COLO668 (cell line): ENCODE measurements at regions not wholly inside any gene's neighbourhood (a gene's known extent, or its start where the extent isn't known, plus 50 kb on each side); places are given as distances from the start of the nearest gene placed in this dataset.
"Not testable (repeated sequence)": the region's sequence is repeated elsewhere in the genome, so short reads cannot be mapped to it uniquely, and the experiment has no call there.

Experiments used
- DNase-seq: peaks from one replicate; lab custom pipeline; 2025; ENCODE audit not compliant: unreplicated experiment; lab: John Stamatoyannopoulos, UW

DNA sequence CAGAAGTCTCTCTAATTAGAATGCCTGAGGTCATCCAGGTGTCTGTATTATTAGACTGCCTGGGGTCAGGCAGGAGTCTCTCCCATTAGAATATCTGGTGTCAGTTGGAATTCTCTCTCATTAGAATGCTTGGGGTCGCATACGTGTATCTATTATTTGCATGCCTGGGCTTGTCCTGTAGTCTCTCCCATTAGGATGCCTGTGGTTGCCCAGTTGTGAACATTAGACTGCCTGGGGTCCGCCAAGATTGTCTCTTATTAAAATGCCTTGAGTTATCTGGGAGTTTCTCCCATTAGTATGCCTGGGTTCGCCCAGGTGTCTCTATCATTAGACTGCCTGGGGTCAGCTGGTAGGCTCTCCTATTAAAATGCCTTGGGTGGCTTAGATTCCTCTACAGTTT is 1494.7 kb downstream of the UQCRFS1 start:
- no peak for DNase-seq

DNA sequence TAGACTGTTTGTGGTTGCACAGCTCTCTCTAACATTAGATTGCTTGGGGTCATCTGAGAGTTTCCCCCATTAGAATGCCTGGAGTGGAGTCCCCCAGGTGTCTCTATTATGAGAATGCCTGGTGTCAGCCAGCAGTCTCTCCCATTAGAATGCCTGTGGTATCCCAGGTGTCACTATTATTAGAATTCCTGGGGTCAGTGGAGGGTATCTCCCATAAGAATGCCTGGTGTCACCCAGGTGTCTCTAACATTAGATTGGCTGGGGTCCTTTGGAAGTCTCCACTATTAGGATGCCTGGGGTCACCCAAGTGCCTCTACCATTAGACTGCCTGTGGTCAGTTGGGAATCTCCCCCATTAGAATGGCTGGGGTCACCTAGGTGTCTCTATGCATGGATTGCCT is 1495.1 kb downstream of the UQCRFS1 start:
- DNase-seq: no peak

DNA sequence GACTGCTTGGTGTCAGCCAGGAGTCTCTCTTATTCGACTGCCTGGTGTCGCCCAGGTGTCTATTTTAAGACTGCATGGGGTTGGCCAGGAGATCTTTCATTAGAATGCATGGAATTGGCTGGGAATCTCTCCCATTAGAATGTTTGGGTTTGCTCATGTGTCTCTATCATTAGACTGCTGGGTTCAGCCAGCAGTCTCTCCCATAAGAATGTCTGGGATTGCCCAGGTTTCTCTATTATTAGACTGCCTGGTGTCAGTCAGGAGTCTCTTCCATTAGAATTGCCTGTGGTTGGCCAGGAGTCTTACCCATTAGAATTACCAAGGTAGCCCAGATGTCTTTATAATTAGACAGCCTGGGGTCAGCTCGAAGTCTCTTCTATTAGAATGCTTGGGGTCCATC is 1496.0 kb downstream of the UQCRFS1 start:
- DNase-seq: no peak

DNA sequence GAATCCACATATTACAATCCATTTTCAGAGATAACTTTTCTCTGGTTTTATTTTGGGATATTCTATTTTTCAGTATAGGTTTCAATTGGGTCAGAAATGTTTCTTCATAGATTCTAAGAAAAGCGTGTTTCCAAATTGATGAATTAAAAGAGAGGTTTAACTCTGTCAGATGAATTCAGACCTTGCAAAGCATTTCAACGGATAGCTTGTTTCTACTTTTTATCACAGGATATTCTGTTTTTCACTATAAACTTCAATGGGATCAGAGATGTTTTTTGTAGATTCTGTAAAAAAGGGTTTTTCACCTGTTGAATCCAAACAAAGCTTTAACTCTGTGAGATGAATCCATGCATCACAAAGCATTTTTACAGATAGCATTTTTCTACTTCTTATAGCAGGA is 1498.1 kb downstream of the UQCRFS1 start:
- DNase-seq: no peak

DNA sequence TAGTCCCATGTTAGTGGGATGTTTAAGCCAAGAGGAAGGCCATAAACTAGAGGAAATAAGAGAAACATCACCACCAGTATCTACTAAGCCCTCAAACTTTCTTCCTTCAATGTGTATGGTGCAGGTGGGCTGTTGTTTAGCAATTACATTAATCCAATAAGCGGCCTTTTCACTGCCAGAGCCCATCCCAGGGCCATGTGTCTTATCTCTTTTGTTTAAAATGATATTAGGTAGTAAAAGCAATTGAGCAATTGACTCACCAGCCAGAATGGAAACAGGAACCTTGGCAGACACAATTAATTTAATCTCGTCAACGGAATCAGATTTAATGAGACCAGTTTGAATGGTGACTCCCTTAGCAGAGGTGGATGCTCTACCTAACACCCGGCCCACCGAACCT is 1503.5 kb downstream of the UQCRFS1 start:
- no peak for DNase-seq

DNA sequence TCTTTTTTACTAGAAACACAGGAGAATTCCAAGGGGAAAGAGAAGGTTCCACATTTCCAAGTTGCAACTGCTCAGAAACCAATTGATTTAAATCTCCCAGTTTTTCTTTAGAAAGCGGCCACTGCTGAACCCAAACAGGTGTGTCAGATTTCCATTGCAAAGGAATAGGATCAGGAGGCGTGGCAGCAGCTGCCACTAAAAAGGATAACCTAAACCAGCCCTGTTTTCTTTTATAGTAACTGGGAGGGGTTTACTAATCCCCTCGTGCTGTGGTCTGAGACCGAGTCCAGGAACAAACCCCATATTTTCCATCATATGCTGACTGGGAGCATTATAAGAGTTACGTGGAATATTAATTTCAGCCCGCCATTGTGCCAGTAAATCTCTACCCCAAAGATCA is 1504.0 kb downstream of the UQCRFS1 start:
- not testable (repeated sequence) for DNase-seq

DNA sequence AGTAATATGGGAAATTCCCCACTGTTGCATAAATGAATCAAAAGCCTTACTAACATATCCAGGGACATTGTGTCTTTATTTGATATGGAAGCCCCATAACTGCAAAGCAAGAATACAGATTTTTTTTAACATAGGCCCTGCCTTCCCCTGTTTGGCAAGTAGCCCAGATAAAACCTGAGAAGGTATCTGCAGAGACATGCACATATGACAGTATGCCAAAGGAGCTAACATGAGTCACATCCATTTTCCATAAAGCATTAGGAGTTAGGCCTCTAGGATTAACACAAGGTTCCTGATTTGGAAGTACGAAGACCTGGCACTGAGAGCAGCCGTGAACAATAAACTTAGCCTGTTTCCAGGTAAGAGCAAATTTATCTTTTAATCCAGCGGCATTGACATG is 1505.9 kb downstream of the UQCRFS1 start:
- DNase-seq: not testable (repeated sequence)

DNA sequence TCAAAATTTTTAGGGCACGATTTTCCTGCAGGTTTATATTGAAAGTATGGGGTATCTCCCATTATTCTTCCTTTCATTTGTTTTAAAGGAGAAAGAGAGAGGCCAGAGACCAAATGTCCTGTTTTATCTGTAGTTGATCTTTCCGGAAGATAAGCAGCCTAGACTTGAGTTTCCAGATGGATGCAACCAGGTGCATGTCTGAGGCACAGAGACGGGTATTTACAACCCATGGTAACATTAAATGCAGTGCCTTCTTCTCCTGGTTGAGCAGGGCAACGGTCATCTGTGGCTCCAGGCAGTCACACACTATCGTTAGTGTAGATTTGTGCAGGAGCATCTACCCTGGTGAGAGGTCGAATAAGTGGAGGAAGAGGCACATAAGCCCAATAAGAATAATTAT is 1507.1 kb downstream of the UQCRFS1 start:
- DNase-seq: no peak

DNA sequence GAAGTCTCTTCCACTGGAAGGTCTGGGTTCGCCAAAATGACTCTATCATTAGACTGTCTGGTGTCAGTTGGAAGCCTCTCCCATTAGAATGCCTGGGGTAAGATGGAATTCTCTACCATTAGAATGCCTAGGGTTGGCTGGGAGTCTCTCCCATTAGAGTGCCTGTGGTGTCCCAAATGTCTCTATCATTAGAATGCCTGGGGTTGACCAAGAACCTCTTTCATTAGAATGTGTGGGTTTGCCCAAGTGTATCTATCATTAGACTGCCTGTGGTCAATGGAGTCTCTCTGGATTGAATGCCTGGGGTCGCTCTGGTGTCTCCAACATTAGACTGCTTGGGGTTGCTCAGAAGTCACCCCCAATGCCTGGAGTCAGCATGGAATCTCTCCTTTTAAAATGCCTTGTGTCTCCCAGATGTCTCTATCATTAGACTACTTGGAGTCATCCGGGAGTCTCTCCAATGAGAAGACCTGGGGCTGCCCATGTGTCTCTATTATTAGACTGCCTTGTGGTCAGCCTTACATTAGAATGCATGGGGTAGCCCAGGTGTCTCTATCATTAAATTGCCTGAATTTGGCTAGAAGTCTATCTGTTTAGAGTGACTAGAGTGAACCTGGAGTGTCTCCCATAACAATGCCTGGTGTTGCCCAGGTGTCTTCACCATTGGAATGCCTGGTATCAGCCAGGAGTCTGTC is 1518.4 kb downstream of the UQCRFS1 start:
- DNase-seq: no peak

DNA sequence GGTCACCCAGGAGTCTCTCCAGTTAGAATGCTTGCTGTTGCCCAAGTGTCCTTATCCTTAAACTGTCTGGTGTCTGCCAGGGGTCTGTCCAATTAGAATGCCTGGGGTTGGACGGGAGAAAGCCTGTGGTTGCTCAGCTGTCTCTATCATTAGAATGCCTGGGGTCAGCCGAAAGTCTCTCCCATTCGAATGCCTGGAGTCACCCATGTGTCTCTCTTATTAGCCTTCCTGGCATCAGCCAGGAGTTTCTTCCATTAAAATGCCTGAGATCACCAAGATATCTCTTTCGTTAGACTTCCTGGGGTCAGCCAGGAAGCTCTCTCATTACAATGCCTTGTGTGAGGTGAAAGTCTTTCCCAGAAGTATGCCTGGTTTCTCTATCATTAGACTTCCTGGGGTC is 1521.0 kb downstream of the UQCRFS1 start:
- no peak for DNase-seq

DNA sequence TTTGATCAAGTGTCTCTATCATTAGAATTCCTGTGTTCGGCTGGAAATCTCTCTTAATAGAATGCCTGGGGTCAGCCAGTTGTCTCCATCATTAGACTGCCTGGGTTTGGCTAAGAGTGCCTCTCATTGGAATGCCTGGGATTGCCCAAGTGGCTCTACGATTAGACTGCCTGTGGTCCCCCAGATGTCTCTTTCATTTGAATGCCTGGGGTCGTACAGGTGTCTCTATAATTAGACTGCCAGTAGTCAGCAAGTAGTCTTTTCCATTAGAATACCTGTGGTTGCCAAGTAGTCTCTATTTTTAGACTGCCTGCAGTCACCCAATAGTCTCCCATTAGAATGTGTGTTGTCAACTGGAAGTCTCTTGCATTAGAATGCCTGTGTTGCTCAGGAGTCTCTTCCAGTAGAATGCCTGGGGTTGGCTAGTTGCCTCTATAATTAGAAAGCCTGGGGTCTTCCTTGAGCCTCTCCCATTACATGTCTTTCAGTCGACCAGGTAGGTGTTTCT is 1523.2 kb downstream of the UQCRFS1 start:
- no peak for DNase-seq

DNA sequence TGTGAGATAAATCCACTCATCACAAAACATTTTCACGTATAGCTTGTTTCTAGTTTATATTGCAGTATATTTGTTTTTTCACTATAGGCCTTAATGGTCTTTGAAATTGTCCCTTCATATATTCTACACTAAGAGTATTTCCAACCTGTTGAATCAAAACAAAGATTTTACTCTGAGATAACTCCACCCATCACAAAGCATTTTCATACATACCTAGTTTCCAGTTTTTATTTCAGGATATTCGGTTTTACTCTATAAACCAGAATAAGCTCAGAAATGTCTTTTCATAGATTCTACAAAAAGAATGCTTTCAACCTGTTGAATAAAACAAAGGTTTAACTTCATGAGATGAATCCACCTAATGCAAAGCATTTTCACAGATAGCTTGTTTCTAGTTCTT is 1528.7 kb downstream of the UQCRFS1 start:
- no peak for DNase-seq

DNA sequence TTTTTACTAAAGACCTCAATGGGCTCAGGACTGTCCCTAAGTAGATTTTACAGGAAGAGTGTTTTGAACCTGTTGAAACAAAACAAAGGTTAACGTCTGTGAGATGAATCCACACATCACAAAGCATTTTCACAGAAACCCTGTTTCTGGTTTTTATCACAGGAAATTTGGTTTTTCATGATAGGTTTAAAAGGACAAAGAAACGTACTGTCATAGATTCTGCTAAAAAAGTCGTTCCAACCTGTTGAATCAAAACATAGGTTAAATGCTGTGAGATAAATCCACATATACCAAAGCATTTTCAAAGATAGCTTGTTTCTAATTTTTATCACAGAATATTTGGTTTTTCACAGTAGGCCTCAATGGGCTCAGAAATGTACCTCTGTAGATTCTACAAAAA is 1531.0 kb downstream of the UQCRFS1 start:
- no peak for DNase-seq

DNA sequence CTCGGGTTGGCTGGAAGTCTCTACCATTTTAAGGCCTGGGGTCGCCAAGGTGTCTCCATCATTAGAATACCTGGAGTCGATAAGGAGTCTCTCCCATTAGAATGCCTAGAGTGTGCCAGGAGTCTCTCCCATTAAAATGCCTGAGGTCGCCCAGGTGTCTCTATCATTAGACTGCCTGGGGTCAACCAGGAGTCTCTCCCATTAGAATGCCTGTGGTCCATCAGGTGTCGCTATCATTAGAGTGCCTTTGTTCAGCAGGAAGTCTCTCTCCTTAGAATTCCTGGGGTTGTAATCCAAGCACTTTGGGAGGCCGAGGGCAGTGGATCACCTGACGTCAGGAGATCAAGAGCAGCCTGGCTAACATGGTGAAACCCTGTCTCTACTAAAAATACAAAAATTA is 1533.0 kb downstream of the UQCRFS1 start:
- no peak for DNase-seq

DNA sequence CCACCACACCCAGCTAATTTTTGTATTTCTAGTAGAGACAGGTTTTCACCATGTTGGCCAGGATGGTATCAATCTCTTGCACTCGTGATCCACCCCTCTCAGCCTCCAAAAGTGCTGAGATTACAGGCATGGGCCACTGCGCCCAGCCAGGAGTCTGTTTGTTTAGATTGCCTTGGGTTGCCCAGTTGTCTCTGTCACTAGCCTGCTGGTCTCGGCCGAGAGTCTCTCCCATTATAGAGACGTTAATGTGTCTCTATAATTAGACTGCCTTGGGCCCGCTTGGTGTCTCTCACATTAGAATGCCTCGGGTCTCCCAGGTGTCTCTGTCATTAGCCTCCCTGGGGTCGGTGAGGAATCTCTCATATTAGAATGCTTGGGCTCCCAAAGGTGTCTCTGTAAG is 1533.6 kb downstream of the UQCRFS1 start:
- DNase-seq: no peak

DNA sequence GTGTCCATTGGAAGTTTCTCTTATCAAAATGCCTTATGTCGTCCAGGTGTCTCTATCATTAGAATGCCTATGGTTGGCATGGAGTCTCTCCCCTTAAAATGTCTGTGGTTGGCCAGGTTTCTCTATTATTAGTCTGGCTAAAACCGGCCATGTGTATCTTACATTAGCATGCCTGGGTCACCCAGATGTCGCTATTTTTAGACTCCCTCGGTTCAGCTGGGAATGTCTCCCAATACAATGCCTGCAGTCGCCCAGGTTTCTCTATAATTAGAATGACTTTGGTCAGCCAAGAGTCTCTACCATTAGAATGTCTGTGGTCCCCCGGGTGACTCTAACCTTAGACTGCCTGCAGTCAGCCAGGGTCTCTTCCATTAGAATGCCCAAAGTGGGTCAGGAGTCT is 1536.1 kb downstream of the UQCRFS1 start:
- no peak for DNase-seq

DNA sequence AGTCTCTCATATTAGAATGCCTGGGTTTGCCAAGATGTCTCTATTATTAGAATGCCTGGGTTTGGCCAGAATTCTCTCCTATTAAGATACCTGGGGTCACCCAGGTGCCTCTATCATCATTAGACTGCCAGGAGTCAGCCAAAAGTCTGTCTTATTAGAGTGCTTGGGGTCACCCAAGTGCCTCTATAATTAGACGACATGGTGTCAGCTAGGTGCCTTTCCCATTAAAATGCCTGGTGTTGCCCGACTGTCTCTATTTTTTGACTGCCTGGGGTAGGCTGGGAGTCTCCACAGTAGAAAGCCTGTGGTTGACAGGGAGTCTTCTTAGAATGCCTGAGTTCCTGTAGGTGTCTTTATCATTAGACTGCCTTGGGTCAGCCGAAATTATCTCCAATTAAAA is 1536.6 kb downstream of the UQCRFS1 start:
- no peak for DNase-seq

DNA sequence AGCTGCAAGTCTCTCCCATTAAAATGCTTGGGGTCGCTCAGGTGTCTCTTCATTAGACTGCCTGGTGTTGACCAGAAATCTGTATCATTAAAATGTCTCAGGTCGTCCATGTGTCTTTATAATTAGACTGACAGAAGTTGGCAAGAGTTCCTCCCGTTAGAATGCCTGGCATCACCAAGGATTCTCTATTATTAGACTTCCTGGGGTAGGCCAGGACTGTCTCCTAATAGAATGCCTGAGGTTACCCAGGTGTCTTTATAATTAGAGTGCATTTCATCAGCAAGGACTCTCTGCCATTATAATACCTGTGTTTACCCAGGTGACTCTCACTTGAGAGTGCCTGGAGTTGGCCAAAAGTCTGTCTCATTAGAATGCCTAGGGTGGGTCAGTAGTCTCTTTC is 1537.2 kb downstream of the UQCRFS1 start:
- DNase-seq: no peak

DNA sequence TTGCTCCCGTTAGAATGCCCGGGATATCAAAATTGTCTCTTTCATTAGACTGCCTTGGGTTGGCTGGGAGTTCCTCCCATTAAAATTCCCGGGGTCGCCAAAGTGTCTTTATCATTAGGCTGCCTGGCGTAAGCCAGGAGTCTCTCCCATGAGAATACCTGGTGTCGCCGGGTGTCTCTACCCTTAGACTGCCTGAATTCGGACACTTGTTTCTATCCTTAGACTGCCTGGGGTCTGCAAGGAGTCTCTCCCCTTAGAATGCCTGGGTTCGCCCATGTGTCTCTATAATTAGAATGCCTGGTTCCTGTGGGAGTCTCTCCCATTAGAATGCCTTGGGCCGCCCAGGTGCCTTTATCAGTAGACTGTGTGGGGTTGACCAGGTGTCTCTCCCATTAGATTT is 1538.2 kb downstream of the UQCRFS1 start:
- no peak for DNase-seq

DNA sequence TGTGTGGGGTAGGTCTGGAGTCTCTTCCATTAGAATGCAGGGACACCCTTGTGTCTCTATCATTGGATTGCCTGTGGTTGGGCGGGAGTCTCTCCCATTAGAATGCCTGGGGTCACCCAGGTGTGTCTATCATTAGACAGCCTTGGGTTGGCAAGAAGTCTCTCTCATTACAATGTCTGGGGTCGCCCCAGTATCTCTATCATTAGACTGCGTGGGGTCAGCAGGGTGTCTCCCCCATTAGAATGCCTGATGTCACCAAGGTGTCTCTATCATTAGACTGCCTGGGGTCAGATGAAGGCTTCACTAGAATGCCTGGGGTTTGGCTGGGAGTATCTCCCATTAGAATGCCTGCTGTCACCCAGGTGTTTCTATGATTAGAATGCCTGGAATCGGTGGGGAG is 1539.0 kb downstream of the UQCRFS1 start:
- DNase-seq: no peak

DNA sequence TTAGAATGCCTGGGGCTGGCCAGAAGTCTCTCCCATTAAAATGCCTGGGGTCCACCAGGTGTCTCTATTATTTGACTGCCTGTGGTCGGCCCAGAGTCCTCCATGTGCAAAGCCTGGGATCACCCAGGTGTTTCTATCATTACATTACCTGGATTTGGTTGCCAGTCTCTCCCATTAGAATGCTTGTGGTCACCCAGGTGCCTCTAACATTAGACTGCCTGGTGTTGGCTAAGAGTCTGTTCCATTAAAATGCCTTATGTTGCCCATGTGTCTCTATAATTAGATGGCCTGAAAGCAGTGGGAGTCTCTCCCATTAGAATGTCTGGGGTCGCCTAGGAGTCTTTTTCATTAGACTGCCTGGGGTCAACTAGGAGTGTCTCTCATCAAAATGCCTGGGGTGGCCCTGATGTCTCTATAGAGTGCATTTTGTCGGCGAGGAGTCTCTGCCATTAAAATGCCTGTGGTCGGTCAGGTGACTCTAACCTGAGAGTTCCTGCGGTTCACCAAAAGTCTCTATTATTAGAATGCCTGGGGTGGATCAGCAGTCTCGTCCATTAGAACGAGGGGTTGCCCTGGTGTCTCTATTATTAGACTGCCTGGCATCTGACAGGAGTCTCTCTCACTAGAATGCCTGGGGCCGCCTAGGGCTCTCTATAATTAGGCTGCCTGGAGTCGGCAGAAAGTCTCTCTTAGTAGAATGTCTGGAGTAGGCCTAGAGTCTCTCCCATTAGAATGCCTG is 1540.5 kb downstream of the UQCRFS1 start:
- no peak for DNase-seq

DNA sequence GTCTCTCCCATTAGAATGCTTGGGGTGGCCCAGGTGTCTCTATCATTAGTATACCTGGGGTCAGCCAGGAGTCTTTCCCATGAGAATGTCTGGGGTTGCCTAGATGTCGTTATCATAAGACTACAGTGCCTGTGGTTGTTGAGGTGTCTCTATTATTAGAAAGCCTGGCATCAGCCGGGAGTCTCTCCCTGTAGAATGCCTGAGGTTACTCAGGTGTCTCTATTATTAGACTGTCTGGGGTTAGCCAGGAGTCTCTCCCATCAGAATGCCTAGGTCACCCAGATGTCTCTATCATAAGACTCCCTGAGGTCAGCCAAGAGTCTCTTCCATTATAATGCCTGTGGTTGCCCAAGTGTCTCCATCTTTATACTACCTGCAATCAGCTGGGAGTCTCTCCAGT is 1541.1 kb downstream of the UQCRFS1 start:
- no peak for DNase-seq

DNA sequence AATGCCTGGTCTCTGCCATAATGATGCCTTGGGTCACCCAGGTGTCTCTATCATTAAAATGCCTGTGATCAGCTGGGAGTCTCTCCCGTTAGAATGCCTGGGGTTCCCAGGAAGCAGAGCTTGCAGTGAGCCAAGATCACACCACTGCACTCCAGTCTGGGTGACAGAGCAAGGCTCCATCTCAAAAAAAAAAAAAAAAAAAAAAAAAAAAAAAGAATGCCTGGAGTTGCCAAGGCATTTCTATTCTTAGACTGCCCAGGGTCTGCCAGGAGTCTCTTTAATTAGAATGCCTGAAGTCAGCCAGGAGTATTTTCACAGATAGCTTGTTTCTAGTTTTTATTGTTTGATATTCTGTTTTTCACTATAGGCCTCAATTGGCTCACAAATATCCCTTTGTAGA is 1552.5 kb downstream of the UQCRFS1 start:
- no peak for DNase-seq
